K562 (cell line): ENCODE measurements at regions not wholly inside any gene's neighbourhood (a gene's known extent, or its start where the extent isn't known, plus 50 kb on each side); places are given as distances from the start of the nearest gene placed in this dataset.

ENCODE experiments used
- CTCF ChIP-seq, 3 experiments: IDR thresholded peaks in 2 of 3; conservative IDR thresholded peaks in 1 of 3; 2 replicates each; pipeline ENCODE4 v1.5.1; 2011 to 2012; ENCODE audit warnings: low read length in 3 of 3, mild to moderate bottlenecking in 3 of 3, control low read depth in 2 of 3, improper control_type of control experiment in 1 of 3, inconsistent platforms in 1 of 3, low read depth in 1 of 3, mixed read lengths in 1 of 3, moderate library complexity in 1 of 3; ENCODE audit not compliant: insufficient read depth in 2 of 3
- HDAC3 ChIP-seq: fragments of 450-650 bp; IDR thresholded peaks from 2 replicates; pipeline ENCODE4 v1.6.1; 2018; ENCODE audit warnings: borderline replicate concordance, mild to moderate bottlenecking, moderate library complexity; ENCODE audit not compliant: partially characterized antibody
- POLR2A ChIP-seq: fragments of 450-650 bp; conservative IDR thresholded peaks from 2 replicates; pipeline ENCODE4 v1.6.1; 2016
- PRDM10 ChIP-seq: fragments of 450-650 bp; IDR thresholded peaks from 2 replicates; pipeline ENCODE4 v1.6.1; 2018; ENCODE audit not compliant: partially characterized antibody
- ZFP30 ChIP-seq: fragments of 250-450 bp; sonication (Bioruptor Pico); IDR thresholded peaks from 2 replicates; pipeline ENCODE4 v1.8.0; 2022; ENCODE audit warnings: moderate library complexity, mild to moderate bottlenecking, inconsistent platforms, borderline replicate concordance
- ZNF24 ChIP-seq: fragments of 450-650 bp; IDR thresholded peaks from 2 replicates; pipeline ENCODE4 v1.6.1; 2016

- TF ChIP-seq ZNF24 (no peak), ZFP30 (no peak), HDAC3 (no peak), POLR2A (no peak), PRDM10 (no peak), CTCF (IDR thresholded peaks at IDR 0.05 in 2 of 3, conservative IDR thresholded peaks at IDR 0.05 in 1 of 3; ENCODE audit: insufficient read depth in 2 of 3, low read depth in 1 of 3, low read length in 3 of 3) (no peak)
These were observed 754.0 kb downstream of the DIAPH3 start for GRCh38 chr13:59409634-59410200.
